GM23338 (cell line): ENCODE measurements at regions not wholly inside any gene's neighbourhood (a gene's known extent, or its start where the extent isn't known, plus 50 kb on each side); places are given as distances from the start of the nearest gene placed in this dataset.
"Not testable (repeated sequence)": the region's sequence is repeated elsewhere in the genome, so short reads cannot be mapped to it uniquely, and the experiment has no call there.

Experiments
- TF ChIP-seq, protein P1 (sequence below): IDR thresholded peaks from one replicate; pipeline ENCODE4 v1.6.1; 2018; ENCODE audit warnings: antibody characterized with exemption; ENCODE audit not compliant: unreplicated experiment
- TF ChIP-seq, protein P2 (sequence below): IDR thresholded peaks from 2 replicates; pipeline ENCODE4 v1.6.1; 2016; ENCODE audit warnings: antibody characterized with exemption

DNA sequence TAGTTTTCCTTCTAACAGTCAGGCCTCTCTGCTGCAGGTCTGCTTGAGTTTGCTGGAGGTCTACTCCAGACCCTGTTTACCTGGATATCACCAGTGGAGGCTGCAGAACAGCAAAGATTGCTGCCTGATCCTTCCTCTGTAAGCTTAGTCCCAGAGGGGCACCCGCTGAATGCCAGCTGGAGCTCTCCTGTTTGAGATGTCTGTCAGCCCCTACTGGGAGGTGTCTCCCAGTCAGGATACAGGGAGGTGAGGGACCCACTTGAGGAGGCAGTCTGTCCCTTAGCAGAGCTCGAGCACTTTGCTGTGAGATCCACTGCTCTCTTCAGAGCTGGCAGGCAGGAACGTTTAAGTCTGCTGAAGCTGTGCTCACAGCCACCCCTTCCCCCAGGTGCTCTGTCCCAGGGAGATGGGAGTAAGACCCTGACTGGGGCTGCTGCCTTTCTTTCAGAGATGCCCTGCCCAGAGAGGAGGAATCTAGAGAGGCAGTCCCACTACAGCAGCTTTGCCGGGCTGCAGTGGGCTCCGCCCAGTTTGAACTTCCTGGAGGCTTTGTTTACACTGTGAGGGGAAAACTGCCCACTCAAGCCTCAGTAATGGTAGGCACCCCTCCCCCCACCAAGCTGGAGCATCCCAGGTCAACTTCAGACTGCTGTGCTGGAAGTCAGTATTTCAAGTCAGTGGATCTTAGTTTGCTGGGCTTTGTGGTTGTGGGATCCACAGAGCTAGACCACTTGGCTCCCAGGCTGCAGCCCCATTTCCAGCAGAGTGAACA, 163.1 kb upstream of the WDFY3 start:
- TF ChIP-seq, protein P1, sequence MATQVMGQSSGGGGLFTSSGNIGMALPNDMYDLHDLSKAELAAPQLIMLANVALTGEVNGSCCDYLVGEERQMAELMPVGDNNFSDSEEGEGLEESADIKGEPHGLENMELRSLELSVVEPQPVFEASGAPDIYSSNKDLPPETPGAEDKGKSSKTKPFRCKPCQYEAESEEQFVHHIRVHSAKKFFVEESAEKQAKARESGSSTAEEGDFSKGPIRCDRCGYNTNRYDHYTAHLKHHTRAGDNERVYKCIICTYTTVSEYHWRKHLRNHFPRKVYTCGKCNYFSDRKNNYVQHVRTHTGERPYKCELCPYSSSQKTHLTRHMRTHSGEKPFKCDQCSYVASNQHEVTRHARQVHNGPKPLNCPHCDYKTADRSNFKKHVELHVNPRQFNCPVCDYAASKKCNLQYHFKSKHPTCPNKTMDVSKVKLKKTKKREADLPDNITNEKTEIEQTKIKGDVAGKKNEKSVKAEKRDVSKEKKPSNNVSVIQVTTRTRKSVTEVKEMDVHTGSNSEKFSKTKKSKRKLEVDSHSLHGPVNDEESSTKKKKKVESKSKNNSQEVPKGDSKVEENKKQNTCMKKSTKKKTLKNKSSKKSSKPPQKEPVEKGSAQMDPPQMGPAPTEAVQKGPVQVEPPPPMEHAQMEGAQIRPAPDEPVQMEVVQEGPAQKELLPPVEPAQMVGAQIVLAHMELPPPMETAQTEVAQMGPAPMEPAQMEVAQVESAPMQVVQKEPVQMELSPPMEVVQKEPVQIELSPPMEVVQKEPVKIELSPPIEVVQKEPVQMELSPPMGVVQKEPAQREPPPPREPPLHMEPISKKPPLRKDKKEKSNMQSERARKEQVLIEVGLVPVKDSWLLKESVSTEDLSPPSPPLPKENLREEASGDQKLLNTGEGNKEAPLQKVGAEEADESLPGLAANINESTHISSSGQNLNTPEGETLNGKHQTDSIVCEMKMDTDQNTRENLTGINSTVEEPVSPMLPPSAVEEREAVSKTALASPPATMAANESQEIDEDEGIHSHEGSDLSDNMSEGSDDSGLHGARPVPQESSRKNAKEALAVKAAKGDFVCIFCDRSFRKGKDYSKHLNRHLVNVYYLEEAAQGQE = not testable (repeated sequence)
- TF ChIP-seq, protein P2, sequence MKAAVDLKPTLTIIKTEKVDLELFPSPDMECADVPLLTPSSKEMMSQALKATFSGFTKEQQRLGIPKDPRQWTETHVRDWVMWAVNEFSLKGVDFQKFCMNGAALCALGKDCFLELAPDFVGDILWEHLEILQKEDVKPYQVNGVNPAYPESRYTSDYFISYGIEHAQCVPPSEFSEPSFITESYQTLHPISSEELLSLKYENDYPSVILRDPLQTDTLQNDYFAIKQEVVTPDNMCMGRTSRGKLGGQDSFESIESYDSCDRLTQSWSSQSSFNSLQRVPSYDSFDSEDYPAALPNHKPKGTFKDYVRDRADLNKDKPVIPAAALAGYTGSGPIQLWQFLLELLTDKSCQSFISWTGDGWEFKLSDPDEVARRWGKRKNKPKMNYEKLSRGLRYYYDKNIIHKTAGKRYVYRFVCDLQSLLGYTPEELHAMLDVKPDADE = not testable (repeated sequence)
